HG02571 (cell line): ENCODE measurements at regions not wholly inside any gene's neighbourhood (a gene's known extent, or its start where the extent isn't known, plus 50 kb on each side); places are given as distances from the start of the nearest gene placed in this dataset.
A peak's percentile ranks its signal among the peaks of the same experiment; 100 is the strongest.

Source experiments
- ATAC-seq: cut with Tn5 transposase; IDR thresholded peaks from one replicate; pipeline ENCODE4 v1.9.1; 2021; ENCODE audit warnings: mild to moderate bottlenecking, moderate library complexity; ENCODE audit not compliant: unreplicated experiment

DNA sequence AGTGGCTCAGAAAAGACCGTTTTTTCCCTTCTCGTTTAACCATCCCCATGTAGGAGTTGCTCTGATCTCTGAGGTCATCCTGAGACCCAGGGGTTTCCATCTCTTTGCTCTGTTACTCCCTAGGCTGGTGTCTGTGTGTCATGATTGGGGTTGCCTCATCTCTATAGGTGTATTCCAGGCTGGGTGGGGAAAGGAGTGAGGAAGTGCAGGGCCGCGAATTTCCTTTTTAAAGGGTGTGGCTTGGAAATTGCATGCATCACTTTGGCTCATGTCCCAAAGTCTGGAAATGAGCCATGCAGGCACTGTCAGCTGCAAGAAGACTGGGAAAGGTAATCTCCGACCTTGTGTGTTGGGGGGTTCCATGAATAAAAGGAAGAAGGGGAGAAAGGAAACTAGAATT, 201.9 kb downstream of the AACS start:
- no peak for ATAC-seq

DNA sequence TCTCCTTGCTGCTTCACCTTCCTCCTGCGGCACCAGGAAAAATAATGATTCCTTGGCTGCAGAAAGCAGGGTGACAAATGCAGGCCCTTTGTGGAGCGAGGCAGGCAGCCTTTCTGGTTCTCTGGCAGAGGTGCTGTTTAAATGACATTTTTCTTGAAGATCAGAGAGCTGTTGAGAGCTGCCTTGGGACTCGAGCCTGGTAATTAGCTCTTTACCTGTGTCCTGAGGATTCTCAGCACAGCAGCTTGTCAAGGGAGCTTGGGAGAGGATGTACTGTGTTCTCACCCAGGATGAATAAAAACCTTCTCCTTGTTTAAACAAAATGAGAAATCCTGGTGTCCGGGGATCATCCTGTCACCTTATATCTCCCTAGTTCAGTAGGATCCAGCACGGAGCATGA, 204.0 kb downstream of the AACS start:
- ATAC-seq: no peak

- no peak for ATAC-seq
Measured at GRCh38 chr12:125271892-125272291, 206.7 kb downstream of the AACS start.

- no peak for ATAC-seq
Measured at GRCh38 chr12:125272383-125272933, 207.2 kb downstream of the AACS start.

- ATAC-seq: no peak
Measured at GRCh38 chr12:125276567-125276966, 211.3 kb downstream of the AACS start.

GRCh38 chr12:125280482-125281377, 215.5 kb downstream of the AACS start:
- ATAC-seq: no peak

- no peak for ATAC-seq
Measured at GRCh38 chr12:125282921-125283320, 217.7 kb downstream of the AACS start.

- no peak for ATAC-seq
Measured at GRCh38 chr12:125283521-125283920, 218.3 kb downstream of the AACS start.

DNA sequence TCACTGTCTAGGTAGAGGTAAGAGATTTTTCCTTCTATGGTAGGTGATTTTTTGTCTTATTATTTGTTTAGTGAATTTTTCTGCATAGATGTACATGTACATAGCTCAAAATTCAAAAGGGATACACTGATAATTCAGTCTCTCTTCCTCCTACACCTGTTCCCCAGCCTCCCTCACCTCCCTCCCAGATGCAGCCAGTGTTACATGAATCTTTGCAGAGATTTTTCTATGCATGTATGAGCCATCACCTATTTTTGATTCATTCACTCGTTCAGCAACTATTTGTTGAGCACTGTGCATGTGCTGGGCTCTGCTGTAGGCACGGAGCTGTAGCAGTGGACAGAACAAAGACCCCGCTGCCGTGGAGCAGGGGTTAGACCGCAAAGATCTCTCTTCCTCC, 218.9 kb downstream of the AACS start:
- no peak for ATAC-seq

DNA sequence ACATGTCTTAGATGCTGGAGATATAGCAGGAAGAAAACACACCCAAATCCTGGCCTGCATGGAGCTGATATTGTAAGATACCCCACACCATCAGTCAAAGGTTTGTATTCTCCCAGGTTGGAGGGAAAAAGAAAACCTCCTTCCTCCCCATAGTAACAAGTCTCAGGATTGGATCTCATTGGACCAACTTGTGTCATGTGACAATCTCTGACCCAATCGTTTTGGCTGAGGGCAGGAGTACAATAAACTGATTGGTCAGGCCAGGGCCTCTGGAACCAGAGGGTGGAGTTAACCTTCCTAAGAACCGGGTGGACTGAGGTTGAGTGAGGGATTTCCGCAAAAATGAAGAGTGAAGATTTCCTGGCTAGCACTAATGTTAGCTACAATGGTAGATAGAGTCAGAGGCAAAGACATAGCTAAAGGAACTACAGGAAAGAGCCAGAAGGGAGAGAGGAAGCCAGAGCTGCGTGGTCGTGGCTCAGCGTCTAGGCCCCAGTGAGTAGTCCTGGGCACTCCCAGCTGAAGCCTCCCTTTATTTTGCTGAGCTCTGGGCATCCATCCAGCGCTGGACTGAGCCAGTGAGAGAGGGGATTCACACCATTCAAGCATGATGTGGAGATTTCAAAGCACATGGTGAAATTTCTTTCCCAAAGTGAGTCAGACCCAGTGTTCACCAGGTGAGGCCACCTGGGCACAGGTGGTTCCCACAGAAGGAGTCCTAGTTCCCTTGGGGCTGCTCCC, 219.9 kb downstream of the AACS start:
- no peak for ATAC-seq

- no peak for ATAC-seq
Measured at GRCh38 chr12:125286005-125286727, 220.9 kb downstream of the AACS start.

GRCh38 chr12:125287155-125287847, 222.1 kb downstream of the AACS start:
- peak; percentile 59 for ATAC-seq

GRCh38 chr12:125288931-125289928, 224.0 kb downstream of the AACS start:
- ATAC-seq: no peak

DNA sequence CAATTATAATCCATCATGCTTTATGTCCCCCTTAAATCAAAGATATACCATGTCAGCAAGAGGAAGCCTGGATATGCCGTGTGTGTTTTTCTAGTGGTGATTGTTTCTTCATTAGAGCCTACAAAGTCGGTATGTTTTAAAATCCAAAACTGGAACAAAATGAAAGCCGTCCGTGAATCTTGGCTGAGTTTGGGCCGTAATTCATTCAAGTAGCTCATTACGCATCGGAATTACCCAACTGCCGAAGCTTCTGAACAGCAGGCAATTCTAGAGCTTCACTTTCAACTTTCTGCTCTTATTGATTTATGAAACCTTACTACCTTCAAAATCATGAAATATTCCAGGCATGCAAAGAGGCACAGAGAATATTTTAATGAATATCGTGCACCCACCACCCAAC, 224.7 kb downstream of the AACS start:
- no peak for ATAC-seq

DNA sequence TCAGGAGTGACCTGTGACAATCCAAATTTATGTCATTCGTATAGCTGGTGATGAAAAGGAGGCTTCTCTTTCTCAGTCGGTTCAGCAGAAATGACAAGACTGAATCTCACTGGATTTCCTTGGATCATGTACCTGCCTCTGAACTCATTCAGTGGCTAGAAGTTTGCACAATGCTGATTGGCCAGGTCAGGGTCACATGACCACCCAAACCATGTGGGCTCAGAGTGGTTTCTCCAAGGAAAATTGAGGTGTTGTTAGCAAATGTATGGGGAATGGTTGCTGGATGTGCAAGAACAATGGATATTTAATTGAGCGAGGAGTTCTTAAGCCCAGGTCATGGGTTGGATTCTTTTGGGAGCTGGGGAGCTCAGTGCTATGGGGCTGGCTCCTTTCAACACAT, 227.5 kb downstream of the AACS start:
- ATAC-seq: no peak

DNA sequence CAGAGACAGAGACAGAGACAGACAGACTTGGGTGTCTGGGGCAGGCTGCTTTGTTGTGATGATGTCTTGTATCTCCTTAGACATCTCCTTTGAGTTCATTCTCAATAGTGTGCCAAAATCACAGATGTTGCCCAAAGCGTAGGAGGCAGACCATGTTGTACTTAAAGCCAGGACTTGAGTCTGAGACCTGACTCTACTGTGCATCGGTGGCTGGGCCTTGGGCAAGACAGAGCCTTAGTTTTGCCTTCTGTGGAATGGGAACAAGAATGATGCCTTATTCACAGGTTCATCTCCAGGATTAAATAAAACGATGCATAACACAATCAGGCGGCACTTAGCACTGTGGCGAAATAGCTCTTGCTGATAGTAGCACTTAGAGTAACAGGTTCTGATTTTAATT, 230.3 kb downstream of the AACS start:
- no peak for ATAC-seq

GRCh38 chr12:125296701-125297100, 231.5 kb downstream of the AACS start:
- no peak for ATAC-seq

DNA sequence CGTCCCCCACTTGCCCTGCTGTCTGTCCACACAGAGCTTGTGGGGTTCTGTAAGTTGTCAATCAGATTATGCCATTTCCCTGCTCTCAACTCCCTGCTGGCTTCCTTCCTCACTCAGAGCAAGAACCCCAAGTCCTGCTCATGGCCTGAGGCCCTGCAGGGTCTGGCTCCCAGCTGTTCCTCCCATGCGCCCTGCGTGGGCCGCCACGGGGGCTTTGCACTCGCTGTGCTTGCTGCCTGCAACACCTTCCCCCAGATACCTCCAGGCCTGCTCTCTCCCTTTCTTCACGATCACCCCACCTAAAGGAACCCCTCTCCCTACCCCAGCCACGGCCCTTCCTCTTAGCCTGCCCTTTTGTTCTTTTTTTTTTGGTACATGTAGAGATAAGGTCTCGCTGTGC, 234.6 kb downstream of the AACS start:
- ATAC-seq: no peak

DNA sequence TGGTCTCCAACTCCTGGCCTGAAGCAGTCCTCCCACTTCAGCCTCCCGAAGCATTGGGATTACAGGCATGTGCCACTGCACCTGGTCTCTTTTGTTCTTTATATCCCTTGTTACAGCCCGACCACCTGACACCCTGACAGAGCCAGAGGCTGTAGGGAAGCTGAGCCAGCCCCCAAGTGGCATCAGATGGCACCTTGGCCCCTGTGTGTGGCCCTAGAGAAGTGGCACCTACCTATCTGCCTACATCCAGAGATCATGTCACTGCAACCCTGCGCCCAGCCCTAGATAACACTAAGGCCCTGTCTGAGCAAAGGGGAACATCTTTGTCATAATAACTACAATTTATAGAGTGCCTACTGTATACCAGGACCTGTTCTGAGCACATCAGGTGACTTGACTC, 235.0 kb downstream of the AACS start:
- ATAC-seq: no peak
